ENCODE measurements at regions not wholly inside any gene's neighbourhood (a gene's known extent, or its start where the extent isn't known, plus 50 kb on each side); places are given as distances from the start of the nearest gene placed in this dataset.

- no peak for DNase-seq
- Mint-ChIP-seq H3K27ac (peak overlapping the region in 1 of 8 donors; percentile 69), H3K4me1 (no peaks in the 10 kb centered on the region), H3K4me3 (no peak overlapping the region), H3K27me3 (peaks cover 0 to 5% of the 10 kb centered on the region in 2 donors), H3K36me3 (no peaks in the 10 kb centered on the region), H3K9me3 (peaks cover 0 to 5% (median 3%) of the 10 kb centered on the region in 5 donors)
- H3K4me3 ChIP-seq (ENCODE audit: low read length), result no peak overlapping the region
- no peak overlapping the region for H3K27ac ChIP-seq (ENCODE audit: low read depth, low read length)
- H3K9me3 ChIP-seq (ENCODE audit: low read length), result no peaks in the 10 kb centered on the region
- H3K27me3 ChIP-seq (ENCODE audit: insufficient read depth, low read length, poor library complexity, severe bottlenecking), result no peaks in the 10 kb centered on the region
- POLR2A ChIA-PET, result no interaction called here
- no peaks in the 10 kb centered on the region for H3K4me1 ChIP-seq (ENCODE audit: insufficient read depth, low read length)
- H3K36me3 ChIP-seq (ENCODE audit: insufficient read depth, low read length), result no peaks in the 10 kb centered on the region
- CTCF ChIA-PET, result no interaction called here
Observed at GRCh38 chr12:115657081-115658013, 620.1 kb downstream of the MED13L start.

- DNase-seq, result no peak
- H3K36me3 Mint-ChIP-seq, result no peaks in the 10 kb centered on the region
- CTCF ChIA-PET, result no interaction called here
- no peak overlapping the region for H3K27ac Mint-ChIP-seq
- Histone ChIP-seq H3K36me3 (ENCODE audit: insufficient read depth, low read length) (no peaks in the 10 kb centered on the region), H3K9me3 (ENCODE audit: low read length) (no peaks in the 10 kb centered on the region), H3K27ac (ENCODE audit: low read depth, low read length) (no peak overlapping the region), H3K4me1 (ENCODE audit: insufficient read depth, low read length) (no peaks in the 10 kb centered on the region), H3K27me3 (ENCODE audit: insufficient read depth, low read length, poor library complexity, severe bottlenecking) (no peaks in the 10 kb centered on the region), H3K4me3 (ENCODE audit: low read length) (no peak overlapping the region)
- H3K9me3 Mint-ChIP-seq, result peaks cover 0 to 16% (median 3%) of the 10 kb centered on the region in 5 donors
- H3K4me3 Mint-ChIP-seq, result no peak overlapping the region
- H3K27me3 Mint-ChIP-seq, result peaks cover 0 to 3% of the 10 kb centered on the region in 2 donors
- H3K4me1 Mint-ChIP-seq, result no peaks in the 10 kb centered on the region
- POLR2A ChIA-PET, result no interaction called here
Observed at GRCh38 chr12:115650026-115650425, 627.5 kb downstream of the MED13L start.

GRCh38 chr12:115648463-115648862, 629.0 kb downstream of the MED13L start:
- Mint-ChIP-seq H3K27me3 (peaks cover 0 to 3% of the 10 kb centered on the region in 2 donors), H3K27ac (no peak overlapping the region), H3K4me3 (no peak overlapping the region), H3K9me3 (peaks cover 0 to 16% (median 3%) of the 10 kb centered on the region in 5 donors), H3K36me3 (no peaks in the 10 kb centered on the region), H3K4me1 (no peaks in the 10 kb centered on the region)
- ChIA-PET POLR2A (no interaction called here), CTCF (no interaction called here)
- DNase-seq, result no peak
- no peak overlapping the region for H3K27ac ChIP-seq (ENCODE audit: low read depth, low read length)
- no peak overlapping the region for H3K4me3 ChIP-seq (ENCODE audit: low read length)
- H3K36me3 ChIP-seq (ENCODE audit: insufficient read depth, low read length), result no peaks in the 10 kb centered on the region
- H3K9me3 ChIP-seq (ENCODE audit: low read length), result no peaks in the 10 kb centered on the region
- no peaks in the 10 kb centered on the region for H3K27me3 ChIP-seq (ENCODE audit: insufficient read depth, low read length, poor library complexity, severe bottlenecking)
- no peaks in the 10 kb centered on the region for H3K4me1 ChIP-seq (ENCODE audit: insufficient read depth, low read length)

GRCh38 chr12:115646210-115646609, 631.3 kb downstream of the MED13L start:
- DNase-seq, result no peak
- H3K4me1 ChIP-seq (ENCODE audit: insufficient read depth, low read length), result no peaks in the 10 kb centered on the region
- H3K27me3 Mint-ChIP-seq, result peaks cover 0 to 3% of the 10 kb centered on the region in 2 donors
- H3K9me3 ChIP-seq (ENCODE audit: low read length), result no peaks in the 10 kb centered on the region
- no peak overlapping the region for H3K4me3 Mint-ChIP-seq
- H3K27me3 ChIP-seq (ENCODE audit: insufficient read depth, low read length, poor library complexity, severe bottlenecking), result no peaks in the 10 kb centered on the region
- ChIA-PET POLR2A (no interaction called here), CTCF (no interaction called here)
- H3K4me3 ChIP-seq (ENCODE audit: low read length), result no peak overlapping the region
- no peaks in the 10 kb centered on the region for H3K36me3 Mint-ChIP-seq
- H3K27ac ChIP-seq (ENCODE audit: low read depth, low read length), result no peak overlapping the region
- no peaks in the 10 kb centered on the region for H3K4me1 Mint-ChIP-seq
- peaks cover 0 to 16% (median 3%) of the 10 kb centered on the region in 5 donors for H3K9me3 Mint-ChIP-seq
- H3K36me3 ChIP-seq (ENCODE audit: insufficient read depth, low read length), result no peaks in the 10 kb centered on the region
- H3K27ac Mint-ChIP-seq, result no peak overlapping the region

- DNase-seq, result no peak
- ChIA-PET CTCF (no interaction called here), POLR2A (no interaction called here)
- no peak overlapping the region for H3K4me3 Mint-ChIP-seq
- H3K9me3 ChIP-seq (ENCODE audit: low read length), result no peaks in the 10 kb centered on the region
- no peak overlapping the region for H3K4me3 ChIP-seq (ENCODE audit: low read length)
- no peak overlapping the region for H3K27ac Mint-ChIP-seq
- H3K36me3 Mint-ChIP-seq, result no peaks in the 10 kb centered on the region
- no peaks in the 10 kb centered on the region for H3K4me1 Mint-ChIP-seq
- no peaks in the 10 kb centered on the region for H3K27me3 Mint-ChIP-seq
- H3K27me3 ChIP-seq (ENCODE audit: insufficient read depth, low read length, poor library complexity, severe bottlenecking), result no peaks in the 10 kb centered on the region
- no peaks in the 10 kb centered on the region for H3K4me1 ChIP-seq (ENCODE audit: insufficient read depth, low read length)
- H3K9me3 Mint-ChIP-seq, result peaks cover 0 to 5% (median 0%) of the 10 kb centered on the region in 5 donors
- no peaks in the 10 kb centered on the region for H3K36me3 ChIP-seq (ENCODE audit: insufficient read depth, low read length)
- H3K27ac ChIP-seq (ENCODE audit: low read depth, low read length), result no peak overlapping the region
Observed at GRCh38 chr12:115640929-115641328, 636.6 kb downstream of the MED13L start.

- Histone ChIP-seq H3K27me3 (ENCODE audit: insufficient read depth, low read length, poor library complexity, severe bottlenecking) (no peaks in the 10 kb centered on the region), H3K9me3 (ENCODE audit: low read length) (no peaks in the 10 kb centered on the region), H3K27ac (ENCODE audit: low read depth, low read length) (no peak overlapping the region), H3K36me3 (ENCODE audit: insufficient read depth, low read length) (no peaks in the 10 kb centered on the region), H3K4me3 (ENCODE audit: low read length) (no peak overlapping the region), H3K4me1 (ENCODE audit: insufficient read depth, low read length) (no peaks in the 10 kb centered on the region)
- ChIA-PET CTCF (no interaction called here), POLR2A (no interaction called here)
- Mint-ChIP-seq H3K27me3 (no peaks in the 10 kb centered on the region), H3K9me3 (peaks cover 0 to 6% (median 3%) of the 10 kb centered on the region in 5 donors), H3K4me3 (no peak overlapping the region), H3K4me1 (no peaks in the 10 kb centered on the region), H3K27ac (no peak overlapping the region), H3K36me3 (no peaks in the 10 kb centered on the region)
- no peak for DNase-seq
Observed at GRCh38 chr12:115639648-115640012, 637.9 kb downstream of the MED13L start.

- H3K27ac ChIP-seq (ENCODE audit: low read depth, low read length), result no peak overlapping the region
- ChIA-PET CTCF (no interaction called here), POLR2A (no interaction called here)
- no peaks in the 10 kb centered on the region for H3K36me3 Mint-ChIP-seq
- H3K4me3 Mint-ChIP-seq, result no peak overlapping the region
- H3K4me1 ChIP-seq (ENCODE audit: insufficient read depth, low read length), result no peaks in the 10 kb centered on the region
- no peaks in the 10 kb centered on the region for H3K4me1 Mint-ChIP-seq
- H3K27ac Mint-ChIP-seq, result no peak overlapping the region
- DNase-seq, result no peak
- H3K4me3 ChIP-seq (ENCODE audit: low read length), result no peak overlapping the region
- H3K9me3 ChIP-seq (ENCODE audit: low read length), result no peaks in the 10 kb centered on the region
- no peaks in the 10 kb centered on the region for H3K27me3 ChIP-seq (ENCODE audit: insufficient read depth, low read length, poor library complexity, severe bottlenecking)
- no peaks in the 10 kb centered on the region for H3K36me3 ChIP-seq (ENCODE audit: insufficient read depth, low read length)
- H3K9me3 Mint-ChIP-seq, result peaks cover 0 to 7% (median 3%) of the 10 kb centered on the region in 5 donors
- no peaks in the 10 kb centered on the region for H3K27me3 Mint-ChIP-seq
Observed at GRCh38 chr12:115638733-115639647, 638.5 kb downstream of the MED13L start.

- ChIA-PET CTCF (no interaction called here), POLR2A (no interaction called here)
- H3K27me3 Mint-ChIP-seq, result no peaks in the 10 kb centered on the region
- no peak overlapping the region for H3K27ac ChIP-seq (ENCODE audit: low read depth, low read length)
- no peak overlapping the region for H3K4me3 ChIP-seq (ENCODE audit: low read length)
- peaks cover 0 to 7% (median 0%) of the 10 kb centered on the region in 5 donors for H3K9me3 Mint-ChIP-seq
- H3K36me3 Mint-ChIP-seq, result no peaks in the 10 kb centered on the region
- H3K4me1 Mint-ChIP-seq, result no peaks in the 10 kb centered on the region
- H3K27ac Mint-ChIP-seq, result no peak overlapping the region
- H3K9me3 ChIP-seq (ENCODE audit: low read length), result no peaks in the 10 kb centered on the region
- H3K4me1 ChIP-seq (ENCODE audit: insufficient read depth, low read length), result no peaks in the 10 kb centered on the region
- H3K27me3 ChIP-seq (ENCODE audit: insufficient read depth, low read length, poor library complexity, severe bottlenecking), result no peaks in the 10 kb centered on the region
- no peak overlapping the region for H3K4me3 Mint-ChIP-seq
- no peak for DNase-seq
- no peaks in the 10 kb centered on the region for H3K36me3 ChIP-seq (ENCODE audit: insufficient read depth, low read length)
Observed at GRCh38 chr12:115636546-115636945, 640.9 kb downstream of the MED13L start.

Data from CD8-positive, alpha-beta memory T cell (primary cell).